GM12892 (cell line): ENCODE measurements at regions not wholly inside any gene's neighbourhood (a gene's known extent, or its start where the extent isn't known, plus 50 kb on each side); places are given as distances from the start of the nearest gene placed in this dataset.

Experiments
- POLR2A ChIP-seq: IDR thresholded peaks from 2 replicates; pipeline ENCODE4 v1.6.1; 2011; ENCODE audit warnings: low read depth, low read length, control low read depth
- POLR2AphosphoS5 ChIP-seq: IDR thresholded peaks from 2 replicates; pipeline ENCODE4 v1.6.1; 2011; ENCODE audit warnings: low read depth, low read length, control low read depth
- TAF1 ChIP-seq: IDR thresholded peaks from 2 replicates; pipeline ENCODE4 v1.6.1; 2011; ENCODE audit warnings: low read depth, mild to moderate bottlenecking, control low read depth, low read length, borderline replicate concordance

GRCh38 chr11:23873406-23873805 is 623.4 kb upstream of the LUZP2 start:
- TF ChIP-seq TAF1 (no peak), POLR2A (no peak), POLR2AphosphoS5 (no peak)
